HepG2 (cell line): ENCODE measurements at regions not wholly inside any gene's neighbourhood (a gene's known extent, or its start where the extent isn't known, plus 50 kb on each side); places are given as distances from the start of the nearest gene placed in this dataset.

Experiments
- ARID4A ChIP-seq: sonication (generic); formaldehyde crosslinking; IDR thresholded peaks from 2 replicates; pipeline ENCODE4 v1.5.0; 2020; ENCODE audit warnings: mild to moderate bottlenecking, missing genetic modification reagents, borderline replicate concordance
- CREM ChIP-seq, 2 experiments: sonication (generic) in 1 of 2; formaldehyde crosslinking in 1 of 2; IDR thresholded peaks; 2 replicates each; pipeline versions ENCODE4 v1.4.0 to v1.6.1; 2016 to 2020; ENCODE audit warnings: antibody characterized with exemption in 1 of 2, mild to moderate bottlenecking in 1 of 2, missing genetic modification reagents in 1 of 2
- HMGXB3 ChIP-seq: sonication (generic); formaldehyde crosslinking; IDR thresholded peaks from 2 replicates; pipeline ENCODE4 v1.4.0; 2020; ENCODE audit warnings: missing genetic modification reagents, borderline replicate concordance
- NFKBIZ ChIP-seq: IDR thresholded peaks from 2 replicates; pipeline ENCODE4 v1.6.1; 2018; ENCODE audit warnings: missing genetic modification reagents, missing compliant biosample characterization
- PAXIP1 ChIP-seq: sonication (generic); formaldehyde crosslinking; conservative IDR thresholded peaks from 2 replicates; pipeline ENCODE4 v1.4.0; 2020; ENCODE audit warnings: mild to moderate bottlenecking, missing genetic modification reagents, moderate library complexity
- ZNF276 ChIP-seq: sonication (generic); formaldehyde crosslinking; IDR thresholded peaks from 2 replicates; pipeline ENCODE4 v1.4.0; 2020; ENCODE audit warnings: mild to moderate bottlenecking, low read depth, missing genetic modification reagents
- ZNF605 ChIP-seq: sonication (generic); formaldehyde crosslinking; IDR thresholded peaks from 2 replicates; pipeline ENCODE4 v1.8.0; 2022; ENCODE audit warnings: mild to moderate bottlenecking, missing genetic modification reagents

GRCh38 chr13:34421858-34422475 lies 520.1 kb upstream of the NBEA start (continued):
- TF ChIP-seq HMGXB3 (CRISPR knock-in tag) = no peak
- no peak for TF ChIP-seq ZNF276
- no peak for TF ChIP-seq ARID4A
- TF ChIP-seq CREM (IDR thresholded peaks at IDR 0.05) = no peak
- no peak for TF ChIP-seq CREM (CRISPR knock-in tag; IDR thresholded peaks at IDR 0.05)
- no peak for TF ChIP-seq PAXIP1 (CRISPR knock-in tag)
- no peak for TF ChIP-seq NFKBIZ (CRISPR knock-in tag)
- no peak for TF ChIP-seq ZNF605
